GM23338 (cell line): ENCODE measurements at regions not wholly inside any gene's neighbourhood (a gene's known extent, or its start where the extent isn't known, plus 50 kb on each side); places are given as distances from the start of the nearest gene placed in this dataset.
"Not testable (repeated sequence)": the region's sequence is repeated elsewhere in the genome, so short reads cannot be mapped to it uniquely, and the experiment has no call there.

Experiments
- ATAC-seq: fragments of 200-7000 bp; cut with Tn5 transposase; 3 replicates; pipeline ENCODE4 v1.9.1; 2020
- DNase-seq: peaks from one replicate; pipeline ENCODE4 v3.0.0-alpha.2; 2015; ENCODE audit warnings: low spot score
- H2AFZ ChIP-seq: fragments of 200-600 bp; sonication (generic); 2 replicates; pipeline ENCODE4 v1.8.0; 2016; ENCODE audit warnings: antibody characterized with exemption, mild to moderate bottlenecking, moderate library complexity
- H3F3A ChIP-seq: fragments of 200-600 bp; sonication (generic); replicated peaks from 2 replicates; pipeline ENCODE4 v1.8.0; 2017; ENCODE audit warnings: antibody characterized with exemption, mixed run types, low read depth
- H3K27ac ChIP-seq: fragments of 200-600 bp; sonication (generic); 2 replicates; pipeline ENCODE4 v1.6.1; 2016; ENCODE audit warnings: low read depth
- H3K27me3 ChIP-seq: fragments of 200-600 bp; sonication (generic); 2 replicates; pipeline ENCODE4 v1.8.0; 2016; ENCODE audit warnings: mild to moderate bottlenecking, mixed run types, moderate library complexity; ENCODE audit not compliant: insufficient read depth
- H3K36me3 ChIP-seq: fragments of 200-600 bp; sonication (generic); 2 replicates; pipeline ENCODE4 v1.8.0; 2016; ENCODE audit warnings: mild to moderate bottlenecking; ENCODE audit not compliant: insufficient read depth
- H3K4me1 ChIP-seq: fragments of 200-600 bp; sonication (generic); 2 replicates; pipeline ENCODE4 v1.8.0; 2016; ENCODE audit warnings: mild to moderate bottlenecking, moderate library complexity; ENCODE audit not compliant: insufficient read depth
- H3K4me2 ChIP-seq: fragments of 200-600 bp; sonication (generic); 2 replicates; pipeline ENCODE4 v1.7.1; 2017; ENCODE audit warnings: mixed run types
- H3K4me3 ChIP-seq: fragments of 200-600 bp; sonication (generic); 2 replicates; pipeline ENCODE4 v1.6.1; 2016; ENCODE audit warnings: mixed run types
- H3K79me2 ChIP-seq: fragments of 200-600 bp; sonication (generic); replicated peaks from 2 replicates; pipeline ENCODE4 v1.8.0; 2017; ENCODE audit warnings: mild to moderate bottlenecking; ENCODE audit not compliant: insufficient read depth
- H3K9me2 ChIP-seq: fragments of 200-600 bp; sonication (generic); 2 replicates; pipeline ENCODE4 v1.8.0; 2017; ENCODE audit not compliant: insufficient read depth
- H4K20me1 ChIP-seq: fragments of 200-600 bp; sonication (generic); replicated peaks from 2 replicates; pipeline ENCODE4 v1.8.0; 2017; ENCODE audit warnings: mild to moderate bottlenecking; ENCODE audit not compliant: insufficient read depth
- H3K27ac Mint-ChIP-seq: 2 replicates; pipeline ENCODE4 v1.8.0; 2020; ENCODE audit warnings: inconsistent platforms, mild to moderate bottlenecking, moderate library complexity, mixed read lengths
- H3K27me3 Mint-ChIP-seq: 3 replicates; pipeline ENCODE4 v1.8.0; 2022; ENCODE audit warnings: low read depth, mild to moderate bottlenecking, moderate library complexity, mixed read lengths, inconsistent platforms; ENCODE audit not compliant: insufficient read depth, poor library complexity
- H3K36me3 Mint-ChIP-seq: 3 replicates; pipeline ENCODE4 v1.8.0; 2021; ENCODE audit warnings: low read depth, mild to moderate bottlenecking, inconsistent platforms, moderate library complexity, mixed read lengths
- H3K4me1 Mint-ChIP-seq: 3 replicates; pipeline ENCODE4 v1.8.0; 2020; ENCODE audit warnings: mild to moderate bottlenecking, inconsistent platforms, mixed read lengths
- H3K4me3 Mint-ChIP-seq: 3 replicates; pipeline ENCODE4 v1.8.0; 2021; ENCODE audit warnings: moderate library complexity, mild to moderate bottlenecking, inconsistent platforms, mixed read lengths
- H3K9me3 Mint-ChIP-seq: 3 replicates; pipeline ENCODE4 v1.8.0; 2020; ENCODE audit warnings: moderate library complexity, mild to moderate bottlenecking, inconsistent platforms, mixed read lengths
- CREB1 ChIP-seq: fragments of 250-450 bp; sonication (Bioruptor Pico); IDR thresholded peaks from 2 replicates; pipeline ENCODE4 v1.5.0; 2020; ENCODE audit warnings: low read depth, mild to moderate bottlenecking, moderate library complexity
- EZH2 ChIP-seq: fragments of 200-600 bp; sonication (generic); IDR thresholded peaks from one replicate; pipeline ENCODE4 v1.8.0; 2017; ENCODE audit warnings: antibody characterized with exemption, mild to moderate bottlenecking, low read depth; ENCODE audit not compliant: unreplicated experiment
- EZH2phosphoT487 ChIP-seq: fragments of 200-600 bp; sonication (generic); IDR thresholded peaks from one replicate; pipeline ENCODE4 v1.8.1; 2018; ENCODE audit warnings: antibody characterized with exemption; ENCODE audit not compliant: unreplicated experiment
- JUNB ChIP-seq: IDR thresholded peaks from one replicate; pipeline ENCODE4 v1.6.1; 2016; ENCODE audit warnings: antibody characterized with exemption; ENCODE audit not compliant: unreplicated experiment
- NANOG ChIP-seq: IDR thresholded peaks from 2 replicates; pipeline ENCODE4 v1.6.1; 2016; ENCODE audit warnings: antibody characterized with exemption, borderline replicate concordance
- POLR2AphosphoS5 ChIP-seq: IDR thresholded peaks from 2 replicates; pipeline ENCODE4 v1.6.1; 2016; ENCODE audit warnings: antibody characterized with exemption, low read depth
- STAT1 ChIP-seq: IDR thresholded peaks from one replicate; pipeline ENCODE4 v1.6.1; 2016; ENCODE audit warnings: antibody characterized with exemption; ENCODE audit not compliant: unreplicated experiment
- ZNF114 ChIP-seq: fragments of 250-450 bp; sonication (Bioruptor Pico); IDR thresholded peaks from 2 replicates; pipeline ENCODE4 v1.5.0; 2020; ENCODE audit warnings: mild to moderate bottlenecking, moderate library complexity
- ZNF331 ChIP-seq: fragments of 250-450 bp; sonication (Bioruptor Pico); IDR thresholded peaks from 2 replicates; pipeline ENCODE4 v1.5.0; 2020; ENCODE audit warnings: low read depth, mild to moderate bottlenecking, moderate library complexity
- TF ChIP-seq, protein P1 (sequence below), 2 experiments: fragments of 200-600 bp in 1 of 2; sonication (generic) in 1 of 2; conservative IDR thresholded peaks; 2 replicates each; pipeline versions ENCODE4 v1.5.1 to v1.6.1; 2016 to 2017; ENCODE audit warnings: antibody characterized with exemption in 2 of 2, low read depth in 2 of 2, mild to moderate bottlenecking in 2 of 2, moderate library complexity in 1 of 2
- TF ChIP-seq, protein P2 (sequence below): IDR thresholded peaks from one replicate; pipeline ENCODE4 v1.6.1; 2018; ENCODE audit warnings: antibody characterized with exemption; ENCODE audit not compliant: unreplicated experiment

DNA sequence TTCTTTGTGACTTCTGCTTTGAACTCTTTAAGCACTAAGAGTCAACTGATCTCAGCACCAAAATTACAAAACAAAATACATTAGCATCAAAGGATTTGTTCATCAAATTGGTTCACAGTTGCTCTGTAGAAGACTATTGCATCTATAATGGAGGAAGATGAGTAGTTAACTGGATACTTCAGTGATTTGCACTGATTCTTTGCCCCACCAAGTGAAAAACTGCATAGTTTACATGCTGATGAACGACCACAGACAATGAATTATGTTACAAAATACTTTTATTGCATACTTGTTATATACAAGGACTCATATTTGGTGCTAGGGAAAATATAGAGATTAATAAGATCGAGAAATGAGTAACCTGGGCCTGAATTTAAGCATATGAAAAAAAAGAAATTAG lies 107.2 kb downstream of the SCG2 start (continued):
- TF ChIP-seq NANOG (no peak), STAT1 (no peak), JUNB (no peak), EZH2phosphoT487 (no peak)
- TF ChIP-seq, protein P1, sequence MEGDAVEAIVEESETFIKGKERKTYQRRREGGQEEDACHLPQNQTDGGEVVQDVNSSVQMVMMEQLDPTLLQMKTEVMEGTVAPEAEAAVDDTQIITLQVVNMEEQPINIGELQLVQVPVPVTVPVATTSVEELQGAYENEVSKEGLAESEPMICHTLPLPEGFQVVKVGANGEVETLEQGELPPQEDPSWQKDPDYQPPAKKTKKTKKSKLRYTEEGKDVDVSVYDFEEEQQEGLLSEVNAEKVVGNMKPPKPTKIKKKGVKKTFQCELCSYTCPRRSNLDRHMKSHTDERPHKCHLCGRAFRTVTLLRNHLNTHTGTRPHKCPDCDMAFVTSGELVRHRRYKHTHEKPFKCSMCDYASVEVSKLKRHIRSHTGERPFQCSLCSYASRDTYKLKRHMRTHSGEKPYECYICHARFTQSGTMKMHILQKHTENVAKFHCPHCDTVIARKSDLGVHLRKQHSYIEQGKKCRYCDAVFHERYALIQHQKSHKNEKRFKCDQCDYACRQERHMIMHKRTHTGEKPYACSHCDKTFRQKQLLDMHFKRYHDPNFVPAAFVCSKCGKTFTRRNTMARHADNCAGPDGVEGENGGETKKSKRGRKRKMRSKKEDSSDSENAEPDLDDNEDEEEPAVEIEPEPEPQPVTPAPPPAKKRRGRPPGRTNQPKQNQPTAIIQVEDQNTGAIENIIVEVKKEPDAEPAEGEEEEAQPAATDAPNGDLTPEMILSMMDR (conservative IDR thresholded peaks at IDR 0.05; ENCODE audit: low read depth in 2 of 2): no peak
- TF ChIP-seq, protein P2, sequence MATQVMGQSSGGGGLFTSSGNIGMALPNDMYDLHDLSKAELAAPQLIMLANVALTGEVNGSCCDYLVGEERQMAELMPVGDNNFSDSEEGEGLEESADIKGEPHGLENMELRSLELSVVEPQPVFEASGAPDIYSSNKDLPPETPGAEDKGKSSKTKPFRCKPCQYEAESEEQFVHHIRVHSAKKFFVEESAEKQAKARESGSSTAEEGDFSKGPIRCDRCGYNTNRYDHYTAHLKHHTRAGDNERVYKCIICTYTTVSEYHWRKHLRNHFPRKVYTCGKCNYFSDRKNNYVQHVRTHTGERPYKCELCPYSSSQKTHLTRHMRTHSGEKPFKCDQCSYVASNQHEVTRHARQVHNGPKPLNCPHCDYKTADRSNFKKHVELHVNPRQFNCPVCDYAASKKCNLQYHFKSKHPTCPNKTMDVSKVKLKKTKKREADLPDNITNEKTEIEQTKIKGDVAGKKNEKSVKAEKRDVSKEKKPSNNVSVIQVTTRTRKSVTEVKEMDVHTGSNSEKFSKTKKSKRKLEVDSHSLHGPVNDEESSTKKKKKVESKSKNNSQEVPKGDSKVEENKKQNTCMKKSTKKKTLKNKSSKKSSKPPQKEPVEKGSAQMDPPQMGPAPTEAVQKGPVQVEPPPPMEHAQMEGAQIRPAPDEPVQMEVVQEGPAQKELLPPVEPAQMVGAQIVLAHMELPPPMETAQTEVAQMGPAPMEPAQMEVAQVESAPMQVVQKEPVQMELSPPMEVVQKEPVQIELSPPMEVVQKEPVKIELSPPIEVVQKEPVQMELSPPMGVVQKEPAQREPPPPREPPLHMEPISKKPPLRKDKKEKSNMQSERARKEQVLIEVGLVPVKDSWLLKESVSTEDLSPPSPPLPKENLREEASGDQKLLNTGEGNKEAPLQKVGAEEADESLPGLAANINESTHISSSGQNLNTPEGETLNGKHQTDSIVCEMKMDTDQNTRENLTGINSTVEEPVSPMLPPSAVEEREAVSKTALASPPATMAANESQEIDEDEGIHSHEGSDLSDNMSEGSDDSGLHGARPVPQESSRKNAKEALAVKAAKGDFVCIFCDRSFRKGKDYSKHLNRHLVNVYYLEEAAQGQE: no peak

DNA sequence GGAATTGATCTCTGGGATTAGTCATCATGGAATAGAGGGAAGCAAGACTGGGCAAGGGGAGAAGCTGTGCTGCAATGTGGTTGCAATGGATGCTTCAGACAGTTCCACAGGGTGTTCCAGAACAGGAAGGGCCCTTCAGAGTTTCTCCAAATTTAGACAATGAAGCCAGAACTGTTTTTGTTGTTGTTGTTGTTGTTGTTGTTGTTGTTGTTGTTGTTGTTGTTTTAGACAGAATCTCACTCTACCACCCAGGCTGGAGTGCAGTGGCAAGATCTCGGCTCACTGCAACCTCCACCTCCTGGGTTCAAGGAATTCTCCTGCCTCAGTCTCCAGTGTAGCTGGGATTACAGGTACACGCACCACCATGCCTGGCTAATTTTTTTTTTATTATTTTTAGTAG lies 105.3 kb downstream of the SCG2 start:
- not testable (repeated sequence) for ATAC-seq, H2AFZ ChIP-seq, H3K27me3 Mint-ChIP-seq, H4K20me1 ChIP-seq, H3K4me1 Mint-ChIP-seq, H3K79me2 ChIP-seq, H3K36me3 ChIP-seq, DNase-seq, H3K9me3 Mint-ChIP-seq, H3K4me1 ChIP-seq, H3F3A ChIP-seq, H3K9me2 ChIP-seq, H3K27me3 ChIP-seq, H3K27ac ChIP-seq, H3K4me2 ChIP-seq, H3K4me3 Mint-ChIP-seq, H3K4me3 ChIP-seq, H3K36me3 Mint-ChIP-seq, H3K27ac Mint-ChIP-seq

DNA sequence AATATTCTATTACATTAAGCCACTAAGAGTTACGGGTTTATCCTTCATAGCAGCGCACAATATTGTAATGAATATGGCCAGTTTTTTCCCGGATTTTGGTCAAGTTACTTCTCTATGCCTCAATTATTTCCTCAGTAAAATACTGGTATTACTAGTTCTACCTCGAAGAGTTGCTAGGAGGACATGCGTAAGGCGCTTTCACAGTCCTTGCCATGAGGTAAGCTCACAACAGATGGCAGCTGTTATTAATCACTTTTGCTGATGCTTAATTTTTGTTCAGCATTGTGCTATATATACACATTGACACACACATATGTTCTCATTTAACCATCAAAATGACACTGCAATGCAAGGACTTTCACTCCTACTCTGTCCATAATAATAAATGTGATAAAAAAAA lies 101.5 kb downstream of the SCG2 start:
- ATAC-seq (no peak), DNase-seq (no peak)
- Histone ChIP-seq H4K20me1 (no peaks in the 10 kb centered on the region), H3K79me2 (no peaks in the 10 kb centered on the region), H3K27me3 (no peaks in the 10 kb centered on the region), H2AFZ (no peak overlapping the region), H3K9me2 (no peaks in the 10 kb centered on the region), H3K36me3 (no peaks in the 10 kb centered on the region), H3F3A (no peaks in the 10 kb centered on the region), H3K4me1 (no peaks in the 10 kb centered on the region), H3K4me2 (no peak overlapping the region), H3K4me3 (no peak overlapping the region), H3K27ac (no peak overlapping the region)
- Mint-ChIP-seq H3K27ac (no peak overlapping the region), H3K9me3 (no peaks in the 10 kb centered on the region), H3K27me3 (peaks cover 2% of the 10 kb centered on the region), H3K36me3 (no peaks in the 10 kb centered on the region), H3K4me1 (no peaks in the 10 kb centered on the region), H3K4me3 (no peak overlapping the region)
- TF ChIP-seq, protein P2: no peak
- no peak for TF ChIP-seq STAT1
- TF ChIP-seq ZNF331 (CRISPR knock-in tag): no peak
- TF ChIP-seq EZH2phosphoT487: no peak
- no peak for TF ChIP-seq POLR2AphosphoS5
- no peak for TF ChIP-seq ZNF114 (CRISPR knock-in tag)
- no peak for TF ChIP-seq CREB1 (CRISPR knock-in tag)
- TF ChIP-seq, protein P1 (conservative IDR thresholded peaks at IDR 0.05; ENCODE audit: low read depth in 2 of 2): no peak
- TF ChIP-seq NANOG: no peak
- TF ChIP-seq EZH2: no peak
- TF ChIP-seq JUNB: no peak
